HT1080 (cell line): ENCODE measurements at regions not wholly inside any gene's neighbourhood (a gene's known extent, or its start where the extent isn't known, plus 50 kb on each side); places are given as distances from the start of the nearest gene placed in this dataset.
A peak's percentile ranks its signal among the peaks of the same experiment; 100 is the strongest.
"Not testable (repeated sequence)": the region's sequence is repeated elsewhere in the genome, so short reads cannot be mapped to it uniquely, and the experiment has no call there.

Experiments
- DNase-seq: peaks from one replicate; pipeline ENCODE4 v3.0.0-alpha.2; 2015; ENCODE audit warnings: low read depth

DNA sequence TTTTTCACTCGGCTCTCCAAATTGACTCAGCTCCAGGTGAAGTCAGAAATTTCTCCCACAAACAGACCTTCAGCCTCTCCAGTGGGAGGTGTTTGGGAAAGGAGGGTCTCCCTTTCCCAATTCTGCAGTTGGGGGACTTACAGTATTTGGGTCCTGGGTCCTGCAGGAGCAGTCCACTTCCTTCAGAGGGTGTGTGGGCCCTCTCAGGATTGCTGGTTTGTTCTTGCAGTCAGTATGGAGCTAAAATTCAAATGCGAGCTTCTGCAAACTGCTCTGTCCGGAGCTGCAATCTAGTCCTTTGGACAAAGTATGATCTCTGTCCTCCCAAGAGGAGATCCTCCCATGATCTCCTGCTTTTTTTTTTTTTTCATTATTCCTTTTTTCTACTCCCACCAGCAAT, 87.9 kb upstream of the MSTN start:
- no peak for DNase-seq

- no peak for DNase-seq
Measured at GRCh38 chr2:190149908-190150307, 87.4 kb upstream of the MSTN start.

GRCh38 chr2:190149200-190149599, 86.7 kb upstream of the MSTN start:
- DNase-seq = no peak

DNA sequence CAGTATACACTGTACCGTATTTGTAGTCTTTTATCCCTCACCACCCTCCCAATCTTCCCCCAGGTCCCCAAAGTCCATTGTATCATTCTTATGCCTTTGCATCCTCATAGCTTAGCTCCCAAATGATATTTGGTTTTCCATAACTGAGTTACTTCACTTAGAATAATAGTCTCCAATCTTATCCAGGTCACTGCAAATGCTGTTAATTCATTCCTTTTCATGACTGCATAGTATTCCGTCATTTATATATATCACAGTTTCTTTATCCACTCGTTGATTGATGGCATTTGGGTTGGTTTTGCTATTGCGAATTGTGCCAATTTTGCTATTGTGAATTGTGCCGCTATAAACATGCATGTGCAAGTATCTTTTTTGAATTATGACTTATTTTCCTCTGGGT, 83.6 kb upstream of the MSTN start:
- DNase-seq = not testable (repeated sequence)

DNA sequence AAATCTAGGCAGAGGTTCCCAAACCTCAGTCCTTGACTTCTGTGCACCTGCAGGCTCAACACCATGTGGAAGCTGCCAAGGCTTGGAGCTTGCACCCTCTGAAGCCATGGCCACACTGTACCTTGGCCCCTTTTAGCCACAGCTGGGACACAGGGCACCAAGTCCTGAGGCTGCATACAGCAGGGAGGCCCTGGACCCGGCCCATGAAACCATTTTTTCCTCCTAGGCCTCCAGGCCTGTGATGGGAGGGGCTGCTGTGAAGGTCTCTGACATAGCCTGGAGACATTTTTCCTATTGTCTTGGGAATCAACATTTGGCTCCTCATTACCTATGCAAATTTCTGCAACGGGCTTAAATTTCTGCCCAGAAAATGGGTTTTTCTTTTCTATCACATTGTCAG, 77.9 kb upstream of the MSTN start:
- not testable (repeated sequence) for DNase-seq

DNA sequence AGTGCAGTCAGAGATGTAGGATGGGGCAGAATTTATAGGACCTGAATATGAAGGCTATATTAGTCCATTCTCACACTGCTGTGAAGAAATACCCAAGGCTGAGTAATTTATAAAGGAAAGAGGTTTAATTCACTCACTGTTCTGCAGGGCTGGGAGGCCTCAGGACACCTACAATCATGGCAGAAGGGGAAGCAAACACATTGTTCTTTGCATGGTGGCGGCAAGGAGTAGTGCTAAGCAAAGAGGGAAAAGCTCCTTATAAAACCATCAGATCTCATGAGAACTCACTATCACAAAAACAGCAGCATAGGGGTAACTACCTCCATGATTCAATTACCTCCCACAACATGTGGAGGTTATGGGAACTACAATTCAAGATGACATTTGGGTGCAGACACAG, 76.8 kb upstream of the MSTN start:
- DNase-seq = no peak

DNA sequence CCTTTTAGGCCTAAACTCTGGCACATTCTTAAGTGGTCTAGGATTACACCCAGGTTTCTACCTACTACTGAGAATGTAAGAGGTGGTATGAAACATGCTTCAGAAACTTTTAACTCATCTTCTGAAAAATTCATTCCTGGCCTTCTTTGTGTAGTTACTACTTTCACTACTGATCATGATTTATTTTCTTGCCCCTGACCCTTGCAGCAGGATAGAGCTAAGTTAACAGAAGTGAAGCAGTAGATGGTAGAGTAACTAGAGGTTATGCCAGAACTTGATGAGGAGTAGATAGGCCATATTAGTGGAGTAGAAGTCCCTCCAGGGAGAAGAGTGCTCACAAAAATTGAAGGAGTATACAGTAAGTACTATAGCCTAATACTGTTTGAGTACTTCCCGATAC, 75.5 kb upstream of the MSTN start:
- no peak for DNase-seq

DNA sequence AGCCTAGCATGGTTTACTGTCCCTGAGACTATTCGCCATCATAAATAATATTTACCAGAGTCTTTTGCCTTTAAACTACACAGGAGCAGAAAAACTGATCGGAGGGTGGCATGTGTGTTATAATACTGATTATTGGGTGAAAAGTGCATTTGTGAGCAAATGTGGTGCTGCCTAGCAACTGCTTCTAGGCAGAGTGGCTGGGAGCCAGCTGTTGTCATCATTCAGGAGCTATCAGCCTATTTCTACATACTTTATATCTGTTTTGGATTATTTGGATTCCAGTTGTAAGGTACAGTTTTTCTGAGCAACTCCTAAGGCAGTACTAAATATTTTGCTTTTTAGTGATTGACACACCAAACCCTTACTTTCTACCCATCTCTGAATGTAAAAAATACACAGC, 75.0 kb upstream of the MSTN start:
- no peak for DNase-seq

DNA sequence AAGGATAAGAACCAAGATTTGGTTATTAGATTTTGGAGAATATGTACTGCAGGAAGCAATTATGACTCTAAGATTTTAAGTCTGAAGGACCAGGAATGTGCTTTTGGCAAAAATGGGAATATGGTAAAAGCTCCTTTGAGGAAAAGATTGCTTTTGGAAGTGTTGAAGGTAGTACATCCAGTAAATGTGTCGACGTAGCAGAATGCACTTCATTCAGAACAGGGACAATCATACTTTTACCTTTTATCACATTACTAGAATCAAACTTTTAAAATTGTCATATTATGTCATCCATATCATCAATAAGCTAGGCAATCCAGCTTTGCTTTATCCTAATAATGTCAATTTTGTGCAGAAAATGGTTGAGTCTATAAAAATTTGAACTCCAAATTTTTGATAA, 74.3 kb upstream of the MSTN start:
- DNase-seq = no peak

GRCh38 chr2:190136259-190136658, 73.7 kb upstream of the MSTN start:
- no peak for DNase-seq

- no peak for DNase-seq
Measured at GRCh38 chr2:190129421-190130199, 67.1 kb upstream of the MSTN start.

- no peak for DNase-seq
Measured at GRCh38 chr2:190127651-190128050, 65.1 kb upstream of the MSTN start.

DNA sequence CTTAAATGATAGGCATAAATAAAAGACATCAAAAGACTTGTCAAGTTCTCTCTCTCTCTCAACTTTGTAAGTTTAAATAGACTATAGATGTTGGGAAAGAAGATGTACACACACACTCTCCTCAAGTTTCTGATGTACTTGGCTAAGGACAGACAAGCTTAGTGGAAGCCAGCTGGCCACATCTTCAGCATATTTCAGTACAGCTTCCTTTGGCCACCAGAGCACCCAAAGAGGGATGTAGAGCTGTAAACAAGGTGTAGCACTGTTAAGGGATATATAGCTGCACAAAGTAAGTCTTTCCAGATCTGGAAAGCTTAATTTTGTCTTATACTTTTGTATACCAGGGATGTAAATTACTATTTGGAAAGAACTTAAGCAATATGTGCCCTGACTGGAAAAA, 64.3 kb upstream of the MSTN start:
- no peak for DNase-seq

DNA sequence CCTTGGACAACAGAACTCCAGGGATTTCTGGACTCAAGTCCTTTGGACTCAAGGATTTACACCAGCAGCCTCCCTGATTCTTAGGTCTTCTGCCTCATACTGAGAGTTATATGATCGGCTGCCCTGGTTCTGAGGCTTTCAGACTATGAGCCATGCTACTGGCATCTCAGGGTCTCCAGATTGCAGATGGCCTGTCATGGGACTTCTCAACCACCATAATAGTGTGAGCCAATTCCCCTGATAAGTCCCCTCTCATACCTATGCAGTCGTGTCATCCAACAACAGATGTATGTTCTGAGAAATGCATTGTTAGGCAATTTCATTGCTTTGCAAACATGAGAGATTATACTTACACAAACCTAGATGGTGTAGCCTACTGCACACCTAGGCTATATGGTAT, 61.4 kb upstream of the MSTN start:
- peak; percentile 44 for DNase-seq

DNA sequence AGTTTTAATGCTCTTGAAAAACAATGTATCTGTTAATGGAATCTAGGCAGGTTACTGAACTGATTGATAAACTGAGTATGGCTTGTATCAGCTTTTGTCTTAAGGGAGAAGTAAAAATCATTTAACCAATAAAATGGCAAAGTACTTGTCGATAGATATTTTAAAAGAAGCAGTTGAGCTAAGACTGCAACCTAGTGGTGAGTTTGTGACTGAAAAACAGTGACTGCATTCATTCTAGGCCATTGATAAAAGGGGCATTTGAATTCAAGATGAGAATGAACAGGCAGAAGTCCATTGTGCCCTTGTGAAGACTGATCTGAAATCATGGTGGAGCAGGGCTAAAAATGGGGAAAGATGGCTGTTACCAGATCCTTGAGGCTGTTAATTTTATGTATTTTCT, 59.4 kb upstream of the MSTN start:
- peak; percentile 15 for DNase-seq

- DNase-seq = no peak
Measured at GRCh38 chr2:190121305-190121704, 58.8 kb upstream of the MSTN start.

GRCh38 chr2:190119923-190120590, 57.5 kb upstream of the MSTN start:
- DNase-seq = no peak

DNA sequence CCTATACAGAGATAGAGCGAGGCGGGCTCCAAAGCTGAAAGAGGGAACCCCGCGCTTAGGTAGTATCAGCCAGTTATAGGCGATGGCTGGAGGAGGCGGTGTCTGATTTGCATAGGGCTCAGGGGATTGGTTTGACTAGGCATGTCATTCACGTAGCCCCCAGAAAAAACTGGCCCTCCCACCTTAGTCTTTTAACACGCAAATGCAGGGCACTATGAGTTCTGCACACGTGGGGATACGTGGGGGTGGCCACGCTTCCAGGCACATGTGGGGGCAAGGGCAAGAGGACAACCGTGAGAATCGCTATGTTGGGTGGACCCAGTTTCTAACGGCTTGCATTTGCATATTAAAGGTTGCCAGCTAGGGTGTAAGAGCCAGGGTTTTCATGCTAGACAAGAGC, 56.7 kb upstream of the MSTN start:
- no peak for DNase-seq

DNA sequence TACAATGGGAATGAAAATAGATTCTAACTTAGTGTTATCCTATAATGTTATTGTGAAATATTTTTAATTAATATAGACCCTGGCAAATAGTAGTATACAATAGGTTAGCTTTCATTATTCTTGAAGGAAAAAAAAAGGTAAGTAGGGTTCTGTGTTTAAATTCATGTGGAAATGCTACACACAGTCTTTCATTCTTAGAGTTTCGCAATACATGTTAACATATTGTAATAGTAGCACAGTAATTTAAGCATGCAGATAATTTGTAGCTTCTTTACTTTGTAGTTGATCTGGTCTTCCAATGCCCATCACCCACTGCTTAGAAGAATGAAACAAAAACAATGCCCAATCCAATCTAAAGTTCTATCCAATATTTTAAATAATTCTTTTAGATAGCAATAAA, 54.8 kb upstream of the MSTN start:
- DNase-seq = no peak

GRCh38 chr2:190113000-190113399, 50.5 kb upstream of the MSTN start:
- DNase-seq = no peak
